MCF 10A (cell line): ENCODE measurements at regions not wholly inside any gene's neighbourhood (a gene's known extent, or its start where the extent isn't known, plus 50 kb on each side); places are given as distances from the start of the nearest gene placed in this dataset.

Experiments
- BruUV-seq: library from RNA; stranded (reverse); fragments of 400-500 nt; replicated peaks from 2 replicates; lab custom pipeline; 2021; lab: Mats Ljungman, UMichigan
- CTCF ChIA-PET: fragments of 300-600 bp; sonication (Branson Sonifier 250); formaldehyde crosslinking; extraction: SDS; loops from one replicate; lab custom pipeline; 2021; ENCODE audit warnings: antibody characterized with exemption, inconsistent platforms; lab: Yijun Ruan, JAX
- POLR2A ChIA-PET: fragments of 300-600, 350-650 bp; sonication (Branson Sonifier 250); formaldehyde crosslinking; extraction: SDS; loops from one replicate; lab custom pipeline; 2020; ENCODE audit warnings: antibody characterized with exemption, inconsistent platforms; lab: Yijun Ruan, JAX
- DNase-seq: peaks from one replicate; pipeline ENCODE4 v3.0.0-alpha.2; 2018; ENCODE audit not compliant: unreplicated experiment
- H3K27ac Mint-ChIP-seq: one replicate; pipeline ENCODE4 v1.8.0; 2022; ENCODE audit warnings: mild to moderate bottlenecking, low read depth, mixed read lengths; ENCODE audit not compliant: unreplicated experiment
- H3K27me3 Mint-ChIP-seq: one replicate; pipeline ENCODE4 v1.8.0; 2022; ENCODE audit warnings: mixed read lengths; ENCODE audit not compliant: insufficient read depth, unreplicated experiment
- H3K36me3 Mint-ChIP-seq: one replicate; pipeline ENCODE4 v1.8.0; 2022; ENCODE audit warnings: mild to moderate bottlenecking, moderate library complexity, mixed read lengths; ENCODE audit not compliant: insufficient read depth, unreplicated experiment
- H3K4me1 Mint-ChIP-seq: one replicate; pipeline ENCODE4 v1.8.0; 2022; ENCODE audit warnings: mixed read lengths; ENCODE audit not compliant: insufficient read depth, unreplicated experiment
- H3K4me3 Mint-ChIP-seq: one replicate; pipeline ENCODE4 v1.8.0; 2022; ENCODE audit warnings: mild to moderate bottlenecking, moderate library complexity, mixed read lengths; ENCODE audit not compliant: unreplicated experiment
- H3K9me3 Mint-ChIP-seq: one replicate; pipeline ENCODE4 v1.8.0; 2022; ENCODE audit warnings: mixed read lengths; ENCODE audit not compliant: unreplicated experiment
- CTCF ChIP-seq: fragments of 200-600 bp; IDR thresholded peaks from one replicate; pipeline ENCODE4 v1.8.0; 2022; ENCODE audit warnings: antibody characterized with exemption, mild to moderate bottlenecking; ENCODE audit not compliant: unreplicated experiment
- intact Hi-C: fragments of 100-400 bp; cut with micrococcal nuclease; formaldehyde crosslinking; loops from 2 replicates; pipeline ENCODE4 v1.14.1; 2022

GRCh38 chr14:76706811-76707210, 54.5 kb upstream of the VASH1 start:
- no peak for DNase-seq
- Mint-ChIP-seq H3K27ac (no peak overlapping the region), H3K36me3 (no peaks in the 10 kb centered on the region), H3K9me3 (no peaks in the 10 kb centered on the region), H3K4me1 (no peaks in the 10 kb centered on the region), H3K4me3 (no peak overlapping the region), H3K27me3 (peaks cover 32% of the 10 kb centered on the region)
- BruUV-seq: no TSS peak
- ChIA-PET POLR2A (interaction anchor here (2.5 kb wide), 1 partner anchor 104 kb away, joined by 10 read pairs; no protein-coding TSS in a partner anchor), CTCF (interaction anchor here (0.9 to 2.3 kb wide), 4 partner anchors 10 to 105 kb away, joined by 4 to 12 read pairs (median 8); no protein-coding TSS in a partner anchor)
- intact Hi-C loops: no loop called here
- no peak for TF ChIP-seq CTCF

GRCh38 chr14:76708028-76708427, 53.2 kb upstream of the VASH1 start:
- H3K4me3 Mint-ChIP-seq: no peak overlapping the region
- no peaks in the 10 kb centered on the region for H3K9me3 Mint-ChIP-seq
- no peaks in the 10 kb centered on the region for H3K36me3 Mint-ChIP-seq
- POLR2A ChIA-PET: interaction anchor here (0.6 to 2.5 kb wide), 2 partner anchors 9 to 103 kb away, joined by 3 to 10 read pairs; no protein-coding TSS in a partner anchor
- H3K4me1 Mint-ChIP-seq: no peaks in the 10 kb centered on the region
- BruUV-seq: no TSS peak
- DNase-seq: no peak
- no peak overlapping the region for H3K27ac Mint-ChIP-seq
- no peak for TF ChIP-seq CTCF
- intact Hi-C loops: no loop called here
- CTCF ChIA-PET: interaction anchor here (0.6 to 4.5 kb wide), 11 partner anchors 8 to 691 kb away, joined by 3 to 68 read pairs (median 3); partner anchors contain the start of gene ANGEL1
- H3K27me3 Mint-ChIP-seq: peaks cover 28% of the 10 kb centered on the region

GRCh38 chr14:76708771-76709170, 52.5 kb upstream of the VASH1 start:
- intact Hi-C loops: no loop called here

More at GRCh38 chr14:76708771-76709170, 52.5 kb upstream of the VASH1 start:
- POLR2A ChIA-PET: interaction anchor here (2.5 kb wide), 1 partner anchor 102 kb away, joined by 10 read pairs; no protein-coding TSS in a partner anchor
- BruUV-seq: no TSS peak
- TF ChIP-seq CTCF: no peak
- Mint-ChIP-seq H3K27ac (no peak overlapping the region), H3K36me3 (no peaks in the 10 kb centered on the region), H3K9me3 (no peaks in the 10 kb centered on the region), H3K4me1 (no peaks in the 10 kb centered on the region), H3K4me3 (no peak overlapping the region), H3K27me3 (peaks cover 28% of the 10 kb centered on the region)
- CTCF ChIA-PET: interaction anchor here (1.0 to 4.5 kb wide), 9 partner anchors 8 to 372 kb away, joined by 3 to 68 read pairs (median 11); partner anchors contain the start of genes ANGEL1 and VASH1
- no peak for DNase-seq
